Astrocyte of the cerebellum (primary cell): ENCODE measurements at regions not wholly inside any gene's neighbourhood (a gene's known extent, or its start where the extent isn't known, plus 50 kb on each side); places are given as distances from the start of the nearest gene placed in this dataset.
A peak's percentile ranks its signal among the peaks of the same experiment; 100 is the strongest.

Experiments
- DNase-seq: peaks from one replicate; pipeline ENCODE4 v3.0.0-alpha.2; 2011; ENCODE audit warnings: low read depth
- H3K4me3 ChIP-seq: 2 replicates; pipeline ENCODE4 v1.5.1; 2011; ENCODE audit warnings: mild to moderate bottlenecking, low read depth, low read length, moderate library complexity
- in situ Hi-C: cut with HindIII; loops from 2 replicates; pipeline ENCODE4 v1.10.0; 2017; ENCODE audit warnings: low sequenced_read_pairs
- TF ChIP-seq, protein P1 (sequence below): IDR thresholded peaks from 2 replicates; pipeline ENCODE4 v1.5.1; 2012; ENCODE audit warnings: low read length, low read depth, moderate library complexity, mild to moderate bottlenecking; ENCODE audit errors: missing control alignments

DNA sequence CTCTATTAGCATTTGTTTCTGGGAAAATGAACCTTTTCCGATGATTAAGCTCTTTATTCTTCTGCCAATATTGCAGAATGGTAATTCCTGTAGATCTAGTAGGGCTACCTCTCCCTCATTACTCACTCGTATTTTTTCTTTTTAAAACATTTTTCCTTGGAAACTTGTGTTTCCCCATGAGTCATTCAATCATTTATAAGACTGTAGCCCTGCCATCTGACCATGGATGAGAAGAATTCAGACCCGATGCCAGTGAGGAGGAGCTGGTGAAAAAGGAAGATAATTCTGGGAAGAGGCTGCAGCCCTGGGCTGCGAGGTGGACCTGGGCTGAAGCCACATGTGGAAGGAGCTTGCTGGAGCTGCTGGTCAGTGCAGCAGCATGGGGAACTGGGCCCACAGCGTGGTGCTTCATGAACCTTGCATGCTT lies 242.8 kb downstream of the KLF6 start:
- in situ Hi-C loops = no loop called here
- peak; percentile 70 for DNase-seq
- no peak overlapping the region for H3K4me3 ChIP-seq
- TF ChIP-seq, protein P1, sequence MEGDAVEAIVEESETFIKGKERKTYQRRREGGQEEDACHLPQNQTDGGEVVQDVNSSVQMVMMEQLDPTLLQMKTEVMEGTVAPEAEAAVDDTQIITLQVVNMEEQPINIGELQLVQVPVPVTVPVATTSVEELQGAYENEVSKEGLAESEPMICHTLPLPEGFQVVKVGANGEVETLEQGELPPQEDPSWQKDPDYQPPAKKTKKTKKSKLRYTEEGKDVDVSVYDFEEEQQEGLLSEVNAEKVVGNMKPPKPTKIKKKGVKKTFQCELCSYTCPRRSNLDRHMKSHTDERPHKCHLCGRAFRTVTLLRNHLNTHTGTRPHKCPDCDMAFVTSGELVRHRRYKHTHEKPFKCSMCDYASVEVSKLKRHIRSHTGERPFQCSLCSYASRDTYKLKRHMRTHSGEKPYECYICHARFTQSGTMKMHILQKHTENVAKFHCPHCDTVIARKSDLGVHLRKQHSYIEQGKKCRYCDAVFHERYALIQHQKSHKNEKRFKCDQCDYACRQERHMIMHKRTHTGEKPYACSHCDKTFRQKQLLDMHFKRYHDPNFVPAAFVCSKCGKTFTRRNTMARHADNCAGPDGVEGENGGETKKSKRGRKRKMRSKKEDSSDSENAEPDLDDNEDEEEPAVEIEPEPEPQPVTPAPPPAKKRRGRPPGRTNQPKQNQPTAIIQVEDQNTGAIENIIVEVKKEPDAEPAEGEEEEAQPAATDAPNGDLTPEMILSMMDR = no peak

DNA sequence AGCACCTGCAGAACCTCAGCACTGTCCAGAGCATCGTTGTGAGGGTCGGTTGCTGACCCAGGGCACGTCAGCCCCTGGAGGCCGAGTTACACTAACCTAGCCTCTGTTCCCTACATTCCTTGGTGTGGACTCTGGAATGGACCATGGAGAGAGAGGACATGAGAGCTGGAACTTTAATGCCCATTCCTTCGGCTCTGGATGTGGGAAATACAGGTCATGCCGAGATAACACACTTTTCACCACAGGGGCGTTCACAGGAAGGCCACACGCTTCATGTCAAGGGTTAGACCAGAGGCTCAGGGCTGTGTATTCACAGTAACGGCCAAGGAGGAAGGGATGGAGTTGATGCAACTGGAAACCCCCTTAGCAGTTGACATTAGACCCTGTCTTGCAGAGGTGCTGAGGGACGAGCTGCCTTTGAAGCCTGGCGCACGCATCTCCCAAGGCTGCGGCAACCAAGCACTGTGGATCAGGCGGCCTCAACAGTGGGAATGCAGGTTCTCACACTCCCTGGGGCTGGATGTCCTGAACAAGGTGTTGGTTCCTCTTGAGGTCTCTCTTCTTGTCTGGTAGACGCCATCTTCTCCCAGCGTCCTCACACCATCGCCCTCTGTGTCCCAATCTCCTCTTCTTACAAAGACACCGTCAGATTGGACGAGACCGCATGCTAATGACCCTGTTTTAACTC lies 245.2 kb downstream of the KLF6 start:
- no peak for DNase-seq
- TF ChIP-seq, protein P1 = no peak
- in situ Hi-C loops = no loop called here
- no peak overlapping the region for H3K4me3 ChIP-seq

DNA sequence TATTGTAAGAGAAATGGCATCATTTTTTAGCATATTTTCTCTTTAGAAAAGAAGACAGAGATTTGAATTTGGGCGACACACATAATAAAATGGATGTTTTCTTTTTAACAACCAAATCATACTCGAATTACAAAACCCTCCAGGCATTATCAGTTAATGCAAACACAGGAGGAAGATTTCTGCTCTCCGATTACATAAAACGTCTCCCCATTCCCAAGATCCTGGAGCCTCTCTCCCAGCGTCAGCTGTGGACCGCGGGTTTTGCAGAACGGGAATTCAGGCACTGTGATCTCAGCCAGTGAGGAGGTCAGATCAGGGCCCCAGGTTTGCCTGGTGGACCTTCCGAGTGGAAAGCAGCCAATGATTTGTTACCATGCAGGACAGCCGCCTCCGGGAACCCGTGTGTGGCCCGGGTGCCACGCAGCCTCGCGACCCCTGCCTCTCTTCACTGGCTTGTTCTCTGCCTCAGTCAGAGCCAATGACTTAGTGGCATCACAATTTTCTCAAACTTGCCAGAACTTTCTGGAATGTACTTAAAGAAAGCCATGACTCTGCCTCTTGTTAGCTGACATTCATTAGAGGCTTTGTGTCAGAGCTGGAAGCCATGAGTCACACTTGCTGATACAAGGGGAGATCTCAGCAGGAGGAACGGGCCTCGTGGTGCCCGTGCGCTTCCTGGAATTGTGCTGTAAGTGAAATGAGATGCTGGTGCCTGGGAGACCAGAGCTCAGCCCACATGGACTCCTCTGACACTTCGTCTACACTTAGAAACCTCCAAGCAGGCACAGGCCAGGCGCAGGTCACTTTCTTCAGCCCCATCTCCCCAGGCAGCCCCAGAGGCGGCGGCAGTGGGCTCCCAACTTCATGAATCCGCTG lies 246.1 kb downstream of the KLF6 start:
- TF ChIP-seq, protein P1 = no peak
- in situ Hi-C loops = no loop called here
- peak; percentile 95 for DNase-seq
- no peak overlapping the region for H3K4me3 ChIP-seq

- in situ Hi-C loops = no loop called here
- no peak for DNase-seq
- no peak overlapping the region for H3K4me3 ChIP-seq
- TF ChIP-seq, protein P1 = no peak
These were observed 246.7 kb downstream of the KLF6 start for GRCh38 chr10:3538291-3538655.

DNA sequence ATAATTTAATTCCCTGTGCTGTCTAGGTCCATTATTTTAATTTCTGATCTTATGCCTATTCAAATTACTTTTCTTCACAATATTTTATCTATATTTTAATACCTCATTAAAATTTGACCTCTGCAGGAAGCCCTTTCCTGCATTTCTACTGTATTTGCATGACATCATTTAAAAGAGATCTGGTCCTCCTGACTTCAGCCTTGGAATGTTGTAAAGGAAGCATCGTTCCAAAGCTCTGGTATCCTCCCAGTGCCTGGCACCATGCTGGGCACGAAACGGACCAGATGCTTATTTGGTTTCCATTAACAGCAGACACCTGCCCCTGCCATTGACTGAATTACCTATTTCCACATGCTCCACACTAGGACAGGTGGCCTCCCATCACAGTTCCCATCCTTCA lies 247.5 kb downstream of the KLF6 start:
- TF ChIP-seq, protein P1 = no peak
- DNase-seq = no peak
- in situ Hi-C loops = no loop called here
- H3K4me3 ChIP-seq = no peak overlapping the region

DNA sequence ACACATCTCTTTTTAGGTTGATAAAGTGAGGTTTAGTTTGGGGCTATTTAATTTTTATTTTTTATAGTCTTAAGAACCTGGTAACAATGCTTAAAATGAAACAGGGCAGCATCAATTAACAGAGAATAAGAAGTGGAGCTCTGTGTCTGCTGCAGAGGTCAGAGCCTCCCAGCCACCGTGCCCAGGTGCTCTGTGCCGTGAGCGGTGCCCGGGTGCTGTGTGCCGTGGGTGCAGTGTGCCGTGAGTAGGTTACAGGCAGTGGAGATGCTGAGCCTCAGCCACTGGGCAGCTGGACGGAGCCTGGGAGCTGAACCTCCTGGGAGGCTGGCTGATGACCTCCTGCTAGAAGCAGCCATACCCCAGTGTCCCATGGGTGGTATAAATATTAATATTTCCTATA lies 250.0 kb downstream of the KLF6 start:
- DNase-seq = no peak
- in situ Hi-C loops = no loop called here
- no peak overlapping the region for H3K4me3 ChIP-seq
- TF ChIP-seq, protein P1 = no peak
